CD4-positive, alpha-beta T cell treated with Interleukin-12 subunit alpha and Interleukin-12 subunit beta, for 1 hour (primary cell): ENCODE measurements at regions not wholly inside any gene's neighbourhood (a gene's known extent, or its start where the extent isn't known, plus 50 kb on each side); places are given as distances from the start of the nearest gene placed in this dataset.

Source experiments
- DNase-seq: peaks from one replicate; pipeline ENCODE4 v3.0.0-alpha.2; 2020

DNA sequence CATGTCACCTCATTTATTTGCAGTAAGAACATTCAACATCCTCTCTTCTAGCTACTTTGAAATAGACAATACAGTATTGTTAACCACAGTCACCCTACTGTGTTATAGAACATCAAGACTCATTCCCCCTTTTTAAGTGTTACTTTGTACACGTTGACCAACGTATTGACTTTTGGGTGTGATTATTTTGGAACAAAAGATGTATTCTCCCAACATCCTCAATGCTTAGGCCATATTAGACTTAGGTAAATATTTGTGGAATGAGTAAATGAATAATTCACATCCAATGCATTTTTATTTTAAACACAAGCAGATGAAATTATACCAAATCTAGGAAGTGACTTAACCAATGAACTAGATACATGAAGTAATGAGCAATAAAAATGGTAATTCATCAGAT is 296.6 kb downstream of the CHRM3 start:
- DNase-seq = no peak

DNA sequence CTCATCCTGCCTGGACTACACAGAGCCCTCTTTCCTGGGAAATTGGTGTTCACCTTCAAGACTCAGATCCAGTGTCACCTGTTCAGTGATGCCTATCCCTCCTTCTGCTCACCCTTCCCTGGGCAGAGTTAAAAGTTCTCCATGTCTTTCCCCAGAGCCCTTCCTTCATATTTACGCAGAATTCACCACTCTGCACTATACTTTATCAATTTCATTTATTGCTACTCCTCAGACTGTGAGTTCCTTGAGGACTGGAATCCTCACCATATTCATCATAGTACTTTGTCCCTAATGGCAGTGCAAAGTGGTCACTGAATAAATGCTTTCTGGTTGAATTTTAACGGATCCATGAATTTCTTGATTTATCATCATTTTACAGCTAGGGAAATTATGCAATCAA is 300.0 kb downstream of the CHRM3 start:
- DNase-seq = no peak

DNA sequence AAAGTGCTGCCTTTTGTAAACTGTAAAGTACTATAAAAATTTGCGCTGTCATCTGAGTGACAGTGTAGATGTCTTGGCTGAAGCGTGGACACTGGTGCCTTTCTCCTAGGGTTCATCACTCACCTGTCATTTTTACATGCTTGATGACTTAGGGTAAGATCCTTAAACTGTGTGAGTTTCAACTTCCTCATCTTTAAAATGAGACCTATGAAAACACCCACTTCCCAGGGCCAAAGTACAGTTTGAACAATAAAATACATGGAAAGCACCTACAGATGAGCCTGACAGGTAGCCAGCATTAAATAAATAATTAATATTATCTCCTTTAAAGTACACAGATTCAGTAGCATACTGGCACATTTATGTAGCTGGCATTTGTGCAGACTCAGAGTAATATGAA is 309.9 kb downstream of the CHRM3 start:
- no peak for DNase-seq

GRCh38 chr1:239700667-239701066 is 314.3 kb downstream of the CHRM3 start:
- DNase-seq = no peak

GRCh38 chr1:239703075-239703474 is 316.7 kb downstream of the CHRM3 start:
- DNase-seq = no peak

- no peak for DNase-seq
These were observed 320.0 kb downstream of the CHRM3 start for GRCh38 chr1:239706245-239706892.

DNA sequence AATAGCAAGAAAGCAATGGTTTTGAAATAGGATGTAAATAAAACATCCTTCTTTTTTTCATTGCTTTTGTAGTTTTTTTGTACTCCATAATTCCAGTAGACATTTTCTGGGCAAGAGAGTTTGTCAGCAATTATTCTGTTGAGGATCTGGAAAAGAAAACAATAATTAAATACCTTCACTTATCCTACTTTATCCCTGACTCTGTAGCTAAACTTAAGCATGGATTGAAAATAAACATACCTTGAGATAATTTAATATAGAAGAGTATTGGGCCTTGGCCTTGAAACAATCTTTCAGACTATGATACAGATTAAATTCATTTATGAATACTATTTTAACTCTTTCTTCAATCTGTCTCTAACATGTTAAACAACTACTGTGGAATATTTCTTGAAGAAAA is 321.2 kb downstream of the CHRM3 start:
- no peak for DNase-seq

DNA sequence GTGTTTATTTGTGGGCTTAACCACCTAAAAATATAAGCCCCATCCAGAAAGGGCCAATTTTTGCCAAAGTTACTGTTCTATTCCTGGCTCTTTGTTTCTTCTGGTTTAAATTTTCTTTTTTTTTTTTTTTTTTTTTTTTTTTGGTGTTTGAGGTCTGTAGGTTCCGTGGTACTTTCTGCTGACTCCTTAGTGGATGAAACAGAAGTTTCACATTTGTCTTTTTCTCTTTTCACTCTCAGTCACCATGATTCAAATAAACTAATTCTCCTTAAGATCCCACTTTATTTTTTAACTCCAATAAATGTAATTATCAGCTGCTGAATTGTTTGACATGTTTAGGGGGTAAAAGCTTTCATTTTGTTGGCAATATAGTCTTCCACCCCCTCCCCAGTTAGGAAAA is 322.3 kb downstream of the CHRM3 start:
- no peak for DNase-seq

DNA sequence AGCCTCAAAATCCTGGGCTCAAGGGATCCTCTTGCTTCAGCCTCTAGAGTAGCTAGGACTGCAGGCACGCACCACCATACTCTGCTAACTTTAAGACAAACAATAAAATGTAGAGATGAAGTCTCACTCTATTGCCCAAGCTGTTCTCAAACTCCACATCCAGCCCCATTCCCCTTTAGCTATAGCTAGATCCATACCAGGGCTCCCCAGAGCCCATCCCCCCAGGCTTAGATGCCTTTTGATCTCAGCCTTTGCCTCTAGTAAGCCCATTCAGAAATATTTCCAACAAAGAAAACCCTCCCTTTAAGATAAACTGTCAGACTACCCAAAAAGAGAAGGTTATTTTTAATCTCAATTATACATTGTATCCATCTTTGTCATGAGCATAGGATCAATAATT is 325.4 kb downstream of the CHRM3 start:
- DNase-seq = no peak

DNA sequence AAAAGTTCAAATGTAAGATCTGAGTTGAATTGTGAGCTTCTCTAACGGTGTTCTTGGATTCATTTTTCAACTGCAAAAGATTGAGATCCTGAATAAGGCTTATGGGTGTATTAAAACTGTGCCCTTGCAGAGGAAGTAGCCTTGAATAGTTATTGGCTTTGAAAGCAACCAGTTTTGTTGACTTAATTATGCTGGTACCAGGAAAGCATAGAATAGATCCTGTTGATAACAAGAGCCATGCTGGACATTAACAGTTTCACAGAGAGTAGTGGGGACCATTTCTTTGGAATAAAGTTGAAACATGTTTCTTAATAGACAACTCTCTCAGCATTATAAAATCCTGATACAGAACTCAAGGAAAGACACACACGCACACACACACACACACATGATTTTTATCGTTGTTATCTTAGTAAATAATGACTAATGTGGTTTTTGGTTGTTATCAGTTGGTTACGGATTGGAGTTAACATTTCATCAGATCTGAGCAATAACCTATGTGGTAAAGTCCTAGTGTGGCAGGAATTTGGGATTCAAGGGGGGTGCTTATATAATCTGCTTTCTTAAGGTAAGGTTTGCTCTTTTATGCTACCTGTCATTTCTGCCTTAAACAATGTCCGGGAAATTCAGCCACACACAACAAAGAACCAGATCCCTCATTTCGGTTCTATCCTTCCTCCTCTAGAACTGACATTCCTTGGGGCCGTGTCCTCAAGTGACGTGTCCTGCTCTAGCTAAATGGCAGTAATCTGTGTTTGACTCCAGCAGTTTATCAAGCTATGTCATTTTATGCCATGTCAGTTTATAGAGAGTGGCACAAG is 330.9 kb downstream of the CHRM3 start:
- DNase-seq = peak; percentile 27

DNA sequence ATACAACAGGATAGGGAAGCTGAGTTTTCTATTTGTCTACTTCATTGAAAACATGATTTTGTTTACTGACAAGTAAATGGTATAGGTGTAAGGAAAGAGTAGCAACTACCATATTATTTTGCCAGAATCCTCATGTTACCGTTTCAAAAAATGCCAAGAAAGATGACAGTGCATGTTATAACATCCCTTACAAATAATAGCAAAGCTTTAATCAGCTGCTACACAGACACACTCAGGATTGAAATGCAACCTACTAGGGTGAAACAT is 331.5 kb downstream of the CHRM3 start:
- no peak for DNase-seq

DNA sequence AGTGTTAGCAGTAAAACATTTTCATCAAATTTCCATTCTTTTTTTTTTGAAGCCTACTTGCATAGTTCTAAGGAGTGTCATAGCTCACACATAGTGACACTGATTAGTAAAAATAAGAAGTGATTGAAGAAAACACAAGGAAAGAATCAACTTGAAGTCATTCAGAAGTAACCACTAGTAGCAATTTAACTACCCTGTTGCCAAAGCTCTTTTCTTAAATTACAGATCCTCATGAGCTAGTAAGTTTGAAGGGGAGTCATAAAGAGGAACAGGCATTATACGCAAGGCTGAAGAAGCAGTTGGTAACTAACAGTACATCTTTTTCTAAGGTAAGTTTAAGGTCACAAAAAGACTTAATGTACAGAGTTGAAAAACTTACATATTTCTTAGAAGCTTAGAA is 332.2 kb downstream of the CHRM3 start:
- peak; percentile 3 for DNase-seq

DNA sequence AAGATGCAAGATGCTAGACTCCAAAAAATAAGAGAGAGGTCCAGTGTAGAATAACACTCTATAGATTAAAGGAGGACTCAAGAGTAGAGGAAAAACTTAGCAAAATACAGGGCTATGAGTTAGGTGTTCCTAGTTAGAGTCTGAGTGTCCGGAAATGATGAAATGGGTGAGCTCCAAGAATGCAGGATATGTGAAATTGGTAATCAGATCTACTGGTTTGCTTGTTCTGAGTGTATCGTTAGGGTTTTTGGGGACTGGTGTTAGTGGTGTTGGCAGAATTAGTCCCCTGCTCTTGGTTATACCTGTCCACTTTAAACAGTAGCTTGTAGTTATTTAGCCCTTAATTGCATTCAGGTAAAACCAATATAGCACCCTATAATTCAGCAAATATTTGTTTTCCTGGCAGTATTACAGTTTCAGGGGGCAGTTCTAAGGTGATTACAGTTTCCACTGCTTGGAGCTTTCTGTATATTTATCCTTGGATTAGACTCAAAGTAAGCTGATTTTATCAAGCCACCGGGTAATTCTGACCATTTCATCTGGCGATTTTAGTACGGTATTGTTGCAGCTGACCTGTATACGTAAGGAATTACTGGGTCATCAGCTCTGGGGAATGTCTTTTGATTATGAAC is 332.7 kb downstream of the CHRM3 start:
- peak; percentile 42 for DNase-seq

DNA sequence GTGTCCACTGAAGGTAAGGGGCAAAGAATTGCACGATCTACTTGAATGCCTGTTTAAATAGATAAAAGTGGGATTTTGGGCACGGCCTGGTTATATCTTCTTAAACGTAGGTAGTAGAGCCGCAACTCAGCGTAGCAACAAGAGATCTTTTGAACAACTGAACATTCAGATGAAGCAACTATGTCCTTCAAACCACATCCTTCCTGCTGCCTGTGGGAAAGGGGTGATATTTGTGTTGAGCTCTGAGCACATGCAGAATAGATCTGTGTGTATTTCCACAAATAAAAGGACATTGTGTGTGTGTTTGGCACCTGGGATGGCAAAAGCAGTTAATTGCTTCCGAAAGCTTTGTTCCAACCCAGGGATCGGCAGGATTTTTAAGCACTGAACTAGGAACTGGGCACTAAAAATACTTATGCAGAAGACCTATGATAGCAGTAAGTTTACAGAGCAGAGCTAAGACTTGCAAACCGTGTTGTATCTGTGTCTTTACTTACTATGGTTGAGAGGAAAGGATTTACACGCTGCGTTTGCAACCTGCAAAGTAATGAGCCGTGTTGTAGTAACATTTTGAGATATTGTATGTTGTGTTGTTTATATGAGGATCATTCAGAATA is 333.4 kb downstream of the CHRM3 start:
- peak; percentile 68 for DNase-seq

- DNase-seq = no peak
These were observed 335.7 kb downstream of the CHRM3 start for GRCh38 chr1:239722035-239722434.

DNA sequence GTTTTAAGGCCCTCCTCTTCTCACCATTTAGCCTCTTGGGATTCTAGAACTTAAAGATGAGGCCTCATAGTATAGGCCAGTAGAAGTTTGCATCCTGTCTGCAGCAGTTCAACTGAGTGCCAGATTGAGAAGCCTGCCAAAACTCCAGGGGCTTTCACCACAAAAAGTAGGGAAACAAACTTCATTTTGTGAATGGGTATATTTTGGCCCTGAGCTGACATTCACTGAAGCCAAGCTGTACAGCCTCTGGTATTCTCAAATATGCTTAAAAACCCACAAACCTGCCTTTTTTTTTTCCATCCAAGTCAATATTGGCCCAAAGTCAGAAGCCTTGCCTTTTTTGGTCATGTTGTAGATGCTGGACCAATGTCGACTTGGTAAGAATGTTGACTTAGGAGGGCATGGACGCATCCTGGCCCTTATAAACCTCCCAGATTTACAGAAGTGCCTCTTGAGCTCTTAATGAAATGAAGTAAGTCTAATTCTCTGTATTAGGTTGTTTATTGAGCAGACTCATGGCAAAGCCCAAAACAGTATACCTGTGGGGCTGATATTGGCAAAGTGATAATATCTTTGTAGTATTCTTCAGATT is 337.5 kb downstream of the CHRM3 start:
- no peak for DNase-seq

- DNase-seq = no peak
These were observed 339.0 kb downstream of the CHRM3 start for GRCh38 chr1:239725371-239725770.

GRCh38 chr1:239725933-239726332 is 339.6 kb downstream of the CHRM3 start:
- no peak for DNase-seq

DNA sequence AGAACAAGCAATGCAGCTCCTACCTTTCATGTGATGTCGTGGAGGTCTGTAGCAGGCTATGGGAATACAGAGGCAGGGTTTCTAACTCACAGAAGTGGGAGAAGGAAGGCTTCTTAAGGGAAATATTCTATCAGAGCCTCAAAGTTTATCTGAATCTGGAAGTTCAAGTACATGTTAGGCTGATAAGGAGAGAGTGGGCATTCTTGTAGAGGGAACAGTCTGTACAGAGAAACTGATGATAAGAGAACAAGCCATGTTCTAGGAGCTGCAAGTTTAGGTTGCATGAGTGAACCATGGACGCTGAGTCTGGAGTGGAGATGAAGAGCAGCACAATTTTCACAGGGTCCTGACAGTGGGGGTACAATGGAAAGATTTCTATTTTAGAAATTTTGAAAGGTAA is 344.0 kb downstream of the CHRM3 start:
- DNase-seq = no peak

DNA sequence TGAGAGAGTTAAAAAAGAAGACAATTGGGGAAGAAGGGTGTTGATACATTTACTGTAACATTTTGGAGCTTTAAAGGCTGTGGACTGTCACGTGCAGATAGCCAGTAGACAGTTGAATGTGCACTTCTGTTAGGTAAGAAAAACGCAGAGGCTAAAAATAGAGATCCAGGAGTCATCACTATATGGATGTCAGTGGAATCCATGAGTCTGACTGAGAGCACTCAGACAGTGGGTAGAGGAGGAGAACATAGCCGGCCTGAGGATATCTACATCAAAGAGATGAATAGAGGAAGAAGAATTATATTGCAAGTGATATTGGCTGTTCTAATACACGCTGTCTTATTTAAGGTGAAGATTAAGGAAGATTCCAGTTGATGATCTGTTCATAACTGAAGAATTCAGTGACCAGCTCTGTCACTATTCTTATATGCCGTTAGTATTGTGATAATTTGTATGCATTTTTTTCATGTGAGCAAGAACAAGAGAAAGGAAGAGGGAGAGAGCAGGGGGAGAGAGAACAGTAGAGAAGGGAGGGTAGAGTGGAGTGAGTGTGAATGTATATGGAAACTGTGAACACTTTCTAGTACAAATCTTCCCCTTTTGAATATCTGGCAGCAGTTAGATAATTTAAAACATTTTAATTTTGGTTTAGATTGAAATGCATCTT is 344.8 kb downstream of the CHRM3 start:
- no peak for DNase-seq

- no peak for DNase-seq
These were observed 346.4 kb downstream of the CHRM3 start for GRCh38 chr1:239732770-239733169.

GRCh38 chr1:239733995-239734394 is 347.6 kb downstream of the CHRM3 start:
- DNase-seq = no peak

- no peak for DNase-seq
These were observed 348.7 kb downstream of the CHRM3 start for GRCh38 chr1:239735111-239735510.
